SK-N-MC (cell line): ENCODE measurements at regions not wholly inside any gene's neighbourhood (a gene's known extent, or its start where the extent isn't known, plus 50 kb on each side); places are given as distances from the start of the nearest gene placed in this dataset.

Experiments
- EZH2 ChIP-seq: fragments of 200-600 bp; sonication (generic); IDR thresholded peaks from one replicate; pipeline ENCODE4 v1.6.1; 2017; ENCODE audit warnings: antibody characterized with exemption
- POLR2AphosphoS5 ChIP-seq: IDR thresholded peaks from 2 replicates; pipeline ENCODE4 v1.6.1; 2012; ENCODE audit warnings: mild to moderate bottlenecking, low read depth, low read length, borderline replicate concordance

GRCh38 chr7:112957901-112958300 is 128.7 kb downstream of the GPR85 start:
- TF ChIP-seq EZH2, result no peak
- TF ChIP-seq POLR2AphosphoS5, result no peak
